ENCODE measurements at regions not wholly inside any gene's neighbourhood (a gene's known extent, or its start where the extent isn't known, plus 50 kb on each side); places are given as distances from the start of the nearest gene placed in this dataset.

GRCh38 chr9:1919229-1919628 lies 95.9 kb upstream of the SMARCA2 start:
- Histone ChIP-seq H3K9me3 (no peaks in the 10 kb centered on the region), H3K4me3 (ENCODE audit: low read depth, low read length) (no peak overlapping the region), H3K36me3 (ENCODE audit: control insufficient read depth, insufficient read depth, low read length) (no peaks in the 10 kb centered on the region), H3K27me3 (replicated peaks; ENCODE audit: control insufficient read depth, insufficient read depth, low read length) (no peaks in the 10 kb centered on the region), H3K4me1 (no peaks in the 10 kb centered on the region)
- BruUV-seq (replicated peaks), result no TSS peak
- no peaks in the 10 kb centered on the region for H3K36me3 Mint-ChIP-seq (ENCODE audit: insufficient read depth, unreplicated experiment)
- H3K4me1 Mint-ChIP-seq (ENCODE audit: low read depth, unreplicated experiment), result no peaks in the 10 kb centered on the region
- H3K4me3 Mint-ChIP-seq (ENCODE audit: unreplicated experiment), result no peak overlapping the region
- no peaks in the 10 kb centered on the region for H3K9me3 Mint-ChIP-seq (ENCODE audit: unreplicated experiment)
- intact Hi-C loops (cut with micrococcal nuclease; ENCODE audit: unreplicated experiment), result no loop called here
- POLR2A ChIA-PET, result no interaction called here
- no peak for TF ChIP-seq CTCF (IDR thresholded peaks at IDR 0.05; ENCODE audit: insufficient read depth in 1 of 2, low read depth in 1 of 2, low read length in 1 of 2, severe bottlenecking in 1 of 2, unreplicated experiment in 1 of 2)
- H3K27ac Mint-ChIP-seq (ENCODE audit: unreplicated experiment), result no peak overlapping the region
- CTCF ChIA-PET, result no interaction called here
- DNase-seq, result no peak
- H3K27me3 Mint-ChIP-seq (ENCODE audit: insufficient read depth, unreplicated experiment), result peaks cover 11% of the 10 kb centered on the region

- H3K36me3 Mint-ChIP-seq (ENCODE audit: insufficient read depth, unreplicated experiment), result no peaks in the 10 kb centered on the region
- no TSS peak for BruUV-seq (replicated peaks)
- peaks cover 11% of the 10 kb centered on the region for H3K27me3 Mint-ChIP-seq (ENCODE audit: insufficient read depth, unreplicated experiment)
- Histone ChIP-seq H3K4me1 (no peaks in the 10 kb centered on the region), H3K4me3 (ENCODE audit: low read depth, low read length) (no peak overlapping the region), H3K36me3 (ENCODE audit: control insufficient read depth, insufficient read depth, low read length) (no peaks in the 10 kb centered on the region), H3K27me3 (replicated peaks; ENCODE audit: control insufficient read depth, insufficient read depth, low read length) (no peaks in the 10 kb centered on the region), H3K9me3 (no peaks in the 10 kb centered on the region)
- no peak for DNase-seq
- no peak for TF ChIP-seq CTCF (IDR thresholded peaks at IDR 0.05; ENCODE audit: insufficient read depth in 1 of 2, low read depth in 1 of 2, low read length in 1 of 2, severe bottlenecking in 1 of 2, unreplicated experiment in 1 of 2)
- H3K27ac Mint-ChIP-seq (ENCODE audit: unreplicated experiment), result no peak overlapping the region
- intact Hi-C loops (cut with micrococcal nuclease; ENCODE audit: unreplicated experiment), result no loop called here
- no peaks in the 10 kb centered on the region for H3K4me1 Mint-ChIP-seq (ENCODE audit: low read depth, unreplicated experiment)
- ChIA-PET POLR2A (no interaction called here), CTCF (no interaction called here)
- no peak overlapping the region for H3K4me3 Mint-ChIP-seq (ENCODE audit: unreplicated experiment)
- no peaks in the 10 kb centered on the region for H3K9me3 Mint-ChIP-seq (ENCODE audit: unreplicated experiment)
These were observed 94.8 kb upstream of the SMARCA2 start for GRCh38 chr9:1920386-1920785.

- Histone ChIP-seq H3K9me3 (no peaks in the 10 kb centered on the region), H3K4me1 (no peaks in the 10 kb centered on the region), H3K4me3 (ENCODE audit: low read depth, low read length) (no peak overlapping the region), H3K27me3 (replicated peaks; ENCODE audit: control insufficient read depth, insufficient read depth, low read length) (no peaks in the 10 kb centered on the region), H3K36me3 (ENCODE audit: control insufficient read depth, insufficient read depth, low read length) (no peaks in the 10 kb centered on the region)
- no peak overlapping the region for H3K27ac Mint-ChIP-seq (ENCODE audit: unreplicated experiment)
- H3K27me3 Mint-ChIP-seq (ENCODE audit: insufficient read depth, unreplicated experiment), result peaks cover 8% of the 10 kb centered on the region
- CTCF ChIA-PET, result no interaction called here
- POLR2A ChIA-PET, result no interaction called here
- intact Hi-C loops (cut with micrococcal nuclease; ENCODE audit: unreplicated experiment), result no loop called here
- H3K36me3 Mint-ChIP-seq (ENCODE audit: insufficient read depth, unreplicated experiment), result no peaks in the 10 kb centered on the region
- TF ChIP-seq CTCF (IDR thresholded peaks at IDR 0.05; ENCODE audit: insufficient read depth in 1 of 2, low read depth in 1 of 2, low read length in 1 of 2, severe bottlenecking in 1 of 2, unreplicated experiment in 1 of 2), result no peak
- H3K4me3 Mint-ChIP-seq (ENCODE audit: unreplicated experiment), result no peak overlapping the region
- BruUV-seq (replicated peaks), result no TSS peak
- no peak for DNase-seq
- no peaks in the 10 kb centered on the region for H3K9me3 Mint-ChIP-seq (ENCODE audit: unreplicated experiment)
- no peaks in the 10 kb centered on the region for H3K4me1 Mint-ChIP-seq (ENCODE audit: low read depth, unreplicated experiment)
These were observed 93.1 kb upstream of the SMARCA2 start for GRCh38 chr9:1922026-1922425.

All from Caco-2 (cell line).